Endodermal cell (in vitro differentiated cells): ENCODE measurements at regions not wholly inside any gene's neighbourhood (a gene's known extent, or its start where the extent isn't known, plus 50 kb on each side); places are given as distances from the start of the nearest gene placed in this dataset.

Experiments used
- DNase-seq: peaks from one replicate; pipeline ENCODE4 v3.0.0-alpha.2; 2017
- H3K27ac ChIP-seq: 2 replicates; pipeline ENCODE4 v1.5.1; 2013; ENCODE audit warnings: mild to moderate bottlenecking, low read depth, low read length, moderate library complexity
- H3K27me3 ChIP-seq: 2 replicates; pipeline ENCODE4 v1.6.1; 2013; ENCODE audit warnings: mild to moderate bottlenecking, low read length, moderate library complexity; ENCODE audit not compliant: insufficient read depth, control insufficient read depth, poor library complexity, severe bottlenecking
- H3K36me3 ChIP-seq: 2 replicates; pipeline ENCODE4 v1.7.0; 2013; ENCODE audit warnings: mild to moderate bottlenecking, low read length, moderate library complexity; ENCODE audit not compliant: control insufficient read depth, insufficient read depth
- H3K4me1 ChIP-seq: one replicate; pipeline ENCODE4 v1.7.0; 2013; ENCODE audit warnings: low read length; ENCODE audit not compliant: control insufficient read depth, insufficient read depth
- H3K4me3 ChIP-seq: 2 replicates; pipeline ENCODE4 v1.5.1; 2013; ENCODE audit warnings: mild to moderate bottlenecking, low read length, moderate library complexity
- H3K9ac ChIP-seq: 2 replicates; pipeline ENCODE4 v1.6.1; 2013; ENCODE audit warnings: mild to moderate bottlenecking, low read length, moderate library complexity; ENCODE audit not compliant: poor library complexity, severe bottlenecking; ENCODE audit errors: extremely low read depth
- H3K9me3 ChIP-seq: 2 replicates; pipeline ENCODE4 v1.6.1; 2013; ENCODE audit warnings: mild to moderate bottlenecking, low read length, moderate library complexity; ENCODE audit not compliant: control insufficient read depth
- H3K27ac Mint-ChIP-seq: 2 replicates; pipeline ENCODE4 v1.8.0; 2020; ENCODE audit warnings: mixed read lengths
- H3K27me3 Mint-ChIP-seq: 2 replicates; pipeline ENCODE4 v1.8.0; 2021; ENCODE audit warnings: mild to moderate bottlenecking, mixed read lengths; ENCODE audit not compliant: insufficient read depth
- H3K36me3 Mint-ChIP-seq: 2 replicates; pipeline ENCODE4 v1.8.0; 2020; ENCODE audit warnings: low read depth, mixed read lengths
- H3K4me1 Mint-ChIP-seq: 2 replicates; pipeline ENCODE4 v1.8.0; 2020; ENCODE audit warnings: mixed read lengths
- H3K4me3 Mint-ChIP-seq: 2 replicates; pipeline ENCODE4 v1.8.0; 2020; ENCODE audit warnings: mild to moderate bottlenecking, moderate library complexity, mixed read lengths
- H3K9me3 Mint-ChIP-seq: 2 replicates; pipeline ENCODE4 v1.8.0; 2020; ENCODE audit warnings: mild to moderate bottlenecking, mixed read lengths
- WGBS, 2 experiments: methylation state at CpG; one replicate each; pipeline versions ENCODE4 v1.1.5 to v1.1.7; 2013; ENCODE audit warnings: missing lambda C conversion rate in 2 of 2, mixed read lengths in 1 of 2; ENCODE audit not compliant: insufficient coverage in 1 of 2, insufficient read length in 1 of 2; 5-methylcytosine and 5-hydroxymethylcytosine counted together
- TF ChIP-seq, protein P1 (sequence below): fragments of 200-600 bp; sonication (generic); conservative IDR thresholded peaks from 2 replicates; pipeline ENCODE4 v1.5.0; 2021; ENCODE audit warnings: antibody characterized with exemption, mild to moderate bottlenecking

DNA sequence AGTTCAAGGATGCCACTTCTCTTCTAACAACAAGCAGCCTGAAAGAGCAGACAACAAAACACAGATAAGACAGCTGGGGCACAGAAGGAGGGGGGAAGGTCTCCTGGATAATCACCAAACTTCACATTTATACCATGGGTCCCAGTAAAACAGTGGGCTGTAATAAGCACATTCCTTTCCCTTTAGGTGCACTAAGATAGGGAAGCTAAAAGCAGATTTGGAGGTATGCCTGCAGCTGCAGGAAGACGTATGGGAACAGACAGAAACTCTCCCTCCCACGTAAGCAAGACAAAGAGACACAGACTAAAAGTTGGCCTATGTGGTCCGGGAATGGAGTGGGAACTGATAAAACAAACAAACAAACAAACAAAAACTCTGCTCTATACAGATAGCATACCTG is 612.1 kb downstream of the MRPL39 start:
- 72% methylated on average over 3 of the region's 3 CpGs; no CpG with 5 or more reads in 1 of the 2 experiments for WGBS, 2 experiments
- H3K9ac ChIP-seq: peak overlapping the region; percentile 25
- H3K4me3 ChIP-seq: peak overlapping the region; percentile 57
- Mint-ChIP-seq H3K4me1 (peaks cover 18% of the 10 kb centered on the region), H3K9me3 (peaks cover 60% of the 10 kb centered on the region), H3K27ac (no peak overlapping the region), H3K27me3 (no peaks in the 10 kb centered on the region), H3K4me3 (no peak overlapping the region), H3K36me3 (no peaks in the 10 kb centered on the region)
- no peaks in the 10 kb centered on the region for H3K9me3 ChIP-seq
- TF ChIP-seq, protein P1, sequence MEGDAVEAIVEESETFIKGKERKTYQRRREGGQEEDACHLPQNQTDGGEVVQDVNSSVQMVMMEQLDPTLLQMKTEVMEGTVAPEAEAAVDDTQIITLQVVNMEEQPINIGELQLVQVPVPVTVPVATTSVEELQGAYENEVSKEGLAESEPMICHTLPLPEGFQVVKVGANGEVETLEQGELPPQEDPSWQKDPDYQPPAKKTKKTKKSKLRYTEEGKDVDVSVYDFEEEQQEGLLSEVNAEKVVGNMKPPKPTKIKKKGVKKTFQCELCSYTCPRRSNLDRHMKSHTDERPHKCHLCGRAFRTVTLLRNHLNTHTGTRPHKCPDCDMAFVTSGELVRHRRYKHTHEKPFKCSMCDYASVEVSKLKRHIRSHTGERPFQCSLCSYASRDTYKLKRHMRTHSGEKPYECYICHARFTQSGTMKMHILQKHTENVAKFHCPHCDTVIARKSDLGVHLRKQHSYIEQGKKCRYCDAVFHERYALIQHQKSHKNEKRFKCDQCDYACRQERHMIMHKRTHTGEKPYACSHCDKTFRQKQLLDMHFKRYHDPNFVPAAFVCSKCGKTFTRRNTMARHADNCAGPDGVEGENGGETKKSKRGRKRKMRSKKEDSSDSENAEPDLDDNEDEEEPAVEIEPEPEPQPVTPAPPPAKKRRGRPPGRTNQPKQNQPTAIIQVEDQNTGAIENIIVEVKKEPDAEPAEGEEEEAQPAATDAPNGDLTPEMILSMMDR: no peak
- DNase-seq: peak; percentile 41
- H3K4me1 ChIP-seq: peaks cover 5% of the 10 kb centered on the region
- no peaks in the 10 kb centered on the region for H3K36me3 ChIP-seq
- no peaks in the 10 kb centered on the region for H3K27me3 ChIP-seq
- peak overlapping the region; percentile 30 for H3K27ac ChIP-seq

DNA sequence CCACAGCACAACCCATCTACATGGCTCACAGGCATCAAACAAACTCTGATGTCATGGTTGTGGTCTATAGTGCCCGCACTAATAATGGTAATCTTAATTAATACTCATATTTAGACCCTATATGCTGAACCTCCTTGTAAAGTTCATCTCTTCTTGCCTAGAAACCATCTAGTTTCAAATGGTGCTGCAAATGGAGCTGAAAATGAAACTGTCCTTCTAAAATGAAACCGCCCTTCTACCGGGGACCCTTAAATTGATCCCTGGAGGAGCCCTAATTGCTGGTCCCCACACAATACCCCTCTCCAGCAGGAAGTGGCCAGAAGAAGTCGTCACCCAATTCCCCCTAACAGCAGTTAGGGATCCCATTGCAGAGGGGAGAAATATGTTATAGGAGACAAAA is 612.6 kb downstream of the MRPL39 start:
- no peak overlapping the region for H3K27ac Mint-ChIP-seq
- no peaks in the 10 kb centered on the region for H3K9me3 ChIP-seq
- DNase-seq: no peak
- no peaks in the 10 kb centered on the region for H3K27me3 Mint-ChIP-seq
- H3K27me3 ChIP-seq: no peaks in the 10 kb centered on the region
- H3K36me3 ChIP-seq: no peaks in the 10 kb centered on the region
- H3K4me1 ChIP-seq: peaks cover 5% of the 10 kb centered on the region
- 95 to 100% methylated on average over 2 to 3 of the region's 4 CpGs for WGBS, 2 experiments
- peak overlapping the region; percentile 25 for H3K9ac ChIP-seq
- H3K4me3 ChIP-seq: peak overlapping the region; percentile 57
- peaks cover 62% of the 10 kb centered on the region for H3K9me3 Mint-ChIP-seq
- TF ChIP-seq, protein P1: no peak
- H3K4me3 Mint-ChIP-seq: no peak overlapping the region
- peaks cover 21% of the 10 kb centered on the region for H3K4me1 Mint-ChIP-seq
- no peaks in the 10 kb centered on the region for H3K36me3 Mint-ChIP-seq
- peak overlapping the region; percentile 30 for H3K27ac ChIP-seq

DNA sequence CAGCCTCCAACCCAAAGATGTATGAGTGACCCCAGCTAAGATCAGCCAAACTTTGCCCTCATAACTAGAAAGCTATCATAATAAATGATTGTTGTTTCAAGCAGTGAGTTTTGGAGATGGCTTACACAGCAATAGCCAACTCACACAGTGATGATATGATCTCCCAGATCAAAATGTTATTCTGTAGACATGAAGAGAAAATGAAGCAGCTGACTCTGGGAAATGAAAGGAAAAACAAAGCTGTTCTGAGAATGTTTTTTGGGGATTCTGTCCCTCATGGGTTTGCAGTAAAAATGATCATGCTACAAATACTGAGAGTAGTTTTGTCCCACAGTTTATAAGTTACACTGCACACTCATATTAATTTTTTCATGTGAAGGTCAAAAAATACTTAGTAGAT is 617.8 kb downstream of the MRPL39 start:
- Mint-ChIP-seq H3K9me3 (peaks cover 69% of the 10 kb centered on the region), H3K27ac (no peak overlapping the region), H3K4me1 (peaks cover 16% of the 10 kb centered on the region), H3K4me3 (no peak overlapping the region), H3K27me3 (no peaks in the 10 kb centered on the region), H3K36me3 (no peaks in the 10 kb centered on the region)
- TF ChIP-seq, protein P1: no peak
- H3K27ac ChIP-seq: no peak overlapping the region
- DNase-seq: no peak
- no peak overlapping the region for H3K4me3 ChIP-seq
- H3K27me3 ChIP-seq: no peaks in the 10 kb centered on the region
- no peaks in the 10 kb centered on the region for H3K9me3 ChIP-seq
- no peaks in the 10 kb centered on the region for H3K36me3 ChIP-seq
- peaks cover under 1% of the 10 kb centered on the region for H3K4me1 ChIP-seq
- no peak overlapping the region for H3K9ac ChIP-seq
